ENCODE measurements at regions not wholly inside any gene's neighbourhood (a gene's known extent, or its start where the extent isn't known, plus 50 kb on each side); places are given as distances from the start of the nearest gene placed in this dataset.
"Not testable (repeated sequence)": the region's sequence is repeated elsewhere in the genome, so short reads cannot be mapped to it uniquely, and the experiment has no call there.

- no peak for DNase-seq
Observed at GRCh38 chr6:12348530-12349511, 58.7 kb downstream of the EDN1 start.

GRCh38 chr6:12350644-12351170 lies 60.5 kb downstream of the EDN1 start:
- no peak for DNase-seq

GRCh38 chr6:12351672-12352071 lies 61.5 kb downstream of the EDN1 start:
- DNase-seq = no peak

GRCh38 chr6:12353731-12354130 lies 63.6 kb downstream of the EDN1 start:
- no peak for DNase-seq

GRCh38 chr6:12354499-12354898 lies 64.3 kb downstream of the EDN1 start:
- DNase-seq = no peak

- no peak for DNase-seq
Observed at GRCh38 chr6:12355354-12355753, 65.2 kb downstream of the EDN1 start.

GRCh38 chr6:12356431-12356830 lies 66.3 kb downstream of the EDN1 start:
- DNase-seq = no peak

GRCh38 chr6:12356983-12357972 lies 67.1 kb downstream of the EDN1 start:
- DNase-seq = no peak

- DNase-seq = no peak
Observed at GRCh38 chr6:12359036-12359435, 68.9 kb downstream of the EDN1 start.

- no peak for DNase-seq
Observed at GRCh38 chr6:12361042-12361765, 71.0 kb downstream of the EDN1 start.

GRCh38 chr6:12363277-12363650 lies 73.1 kb downstream of the EDN1 start:
- DNase-seq = not testable (repeated sequence)

- no peak for DNase-seq
Observed at GRCh38 chr6:12363651-12364381, 73.7 kb downstream of the EDN1 start.

GRCh38 chr6:12364621-12365020 lies 74.5 kb downstream of the EDN1 start:
- no peak for DNase-seq

GRCh38 chr6:12366731-12367130 lies 76.6 kb downstream of the EDN1 start:
- no peak for DNase-seq

GRCh38 chr6:12367412-12367811 lies 77.3 kb downstream of the EDN1 start:
- no peak for DNase-seq

- no peak for DNase-seq
Observed at GRCh38 chr6:12369355-12369754, 79.2 kb downstream of the EDN1 start.

GRCh38 chr6:12369781-12370262 lies 79.7 kb downstream of the EDN1 start:
- DNase-seq = no peak

- no peak for DNase-seq
Observed at GRCh38 chr6:12371151-12371550, 81.0 kb downstream of the EDN1 start.

- DNase-seq = no peak
Observed at GRCh38 chr6:12371641-12372146, 81.5 kb downstream of the EDN1 start.

GRCh38 chr6:12379181-12379580 lies 89.0 kb downstream of the EDN1 start:
- DNase-seq = no peak

- no peak for DNase-seq
Observed at GRCh38 chr6:12381587-12381986, 91.4 kb downstream of the EDN1 start.

All from activated CD8-positive, alpha-beta memory T cell treated with anti-CD3 and anti-CD28 coated beads, Interleukin-2, amount 50 U/mL, for 48 hours (primary cell).